KBM-7 (cell line): ENCODE measurements at regions not wholly inside any gene's neighbourhood (a gene's known extent, or its start where the extent isn't known, plus 50 kb on each side); places are given as distances from the start of the nearest gene placed in this dataset.

ENCODE experiments used
- DNase-seq: peaks from one replicate; pipeline ENCODE4 v3.0.0-alpha.2; 2015
- in situ Hi-C: fragments of 300-500 bp; cut with MboI; formaldehyde crosslinking; loops from 2 replicates; pipeline ENCODE4 v1.14.3; 2020; ENCODE audit warnings: low sequenced_read_pairs, low pct_unique_long_range_greater_than_20kb, mixed read lengths

- DNase-seq = no peak
- in situ Hi-C loops = no loop called here
Measured at GRCh38 chr7:34260279-34260678, 354.9 kb downstream of the BMPER start.

GRCh38 chr7:34263168-34263567 is 357.8 kb downstream of the BMPER start:
- in situ Hi-C loops = no loop called here
- no peak for DNase-seq

- in situ Hi-C loops = no loop called here
- no peak for DNase-seq
Measured at GRCh38 chr7:34269084-34269483, 363.7 kb downstream of the BMPER start.

- DNase-seq = no peak
- in situ Hi-C loops = no loop called here
Measured at GRCh38 chr7:34275624-34276023, 370.3 kb downstream of the BMPER start.

- in situ Hi-C loops = no loop called here
- DNase-seq = peak; percentile 8
Measured at GRCh38 chr7:34277016-34277802, 371.9 kb downstream of the BMPER start.

GRCh38 chr7:34277803-34278199 is 372.5 kb downstream of the BMPER start:
- in situ Hi-C loops = no loop called here
- DNase-seq = no peak

GRCh38 chr7:34281260-34281659 is 375.9 kb downstream of the BMPER start:
- DNase-seq = peak; percentile 10
- in situ Hi-C loops = no loop called here

- in situ Hi-C loops = no loop called here
- DNase-seq = no peak
Measured at GRCh38 chr7:34282271-34282670, 375.7 kb upstream of the NPSR1 start.

GRCh38 chr7:34296663-34297062 is 361.4 kb upstream of the NPSR1 start:
- DNase-seq = no peak
- in situ Hi-C loops = no loop called here

- in situ Hi-C loops = no loop called here
- DNase-seq = no peak
Measured at GRCh38 chr7:34298492-34299013, 359.5 kb upstream of the NPSR1 start.

GRCh38 chr7:34299066-34299465 is 359.0 kb upstream of the NPSR1 start:
- DNase-seq = no peak
- in situ Hi-C loops = no loop called here

GRCh38 chr7:34307540-34307939 is 350.5 kb upstream of the NPSR1 start:
- no peak for DNase-seq
- in situ Hi-C loops = no loop called here

- no peak for DNase-seq
- in situ Hi-C loops = no loop called here
Measured at GRCh38 chr7:34308595-34308994, 349.4 kb upstream of the NPSR1 start.

- no peak for DNase-seq
- in situ Hi-C loops = no loop called here
Measured at GRCh38 chr7:34309116-34309515, 348.9 kb upstream of the NPSR1 start.

- no peak for DNase-seq
- in situ Hi-C loops = no loop called here
Measured at GRCh38 chr7:34309584-34309983, 348.4 kb upstream of the NPSR1 start.

- in situ Hi-C loops = no loop called here
- DNase-seq = no peak
Measured at GRCh38 chr7:34311591-34311990, 346.4 kb upstream of the NPSR1 start.

- no peak for DNase-seq
- in situ Hi-C loops = no loop called here
Measured at GRCh38 chr7:34312624-34313023, 345.4 kb upstream of the NPSR1 start.

GRCh38 chr7:34313289-34313688 is 344.7 kb upstream of the NPSR1 start:
- in situ Hi-C loops = no loop called here
- no peak for DNase-seq

- no peak for DNase-seq
- in situ Hi-C loops = no loop called here
Measured at GRCh38 chr7:34315032-34315431, 343.0 kb upstream of the NPSR1 start.

- in situ Hi-C loops = no loop called here
- no peak for DNase-seq
Measured at GRCh38 chr7:34317039-34317438, 341.0 kb upstream of the NPSR1 start.

GRCh38 chr7:34320412-34320811 is 337.6 kb upstream of the NPSR1 start:
- in situ Hi-C loops = no loop called here
- DNase-seq = no peak
